ENCODE measurements at regions not wholly inside any gene's neighbourhood (a gene's known extent, or its start where the extent isn't known, plus 50 kb on each side); places are given as distances from the start of the nearest gene placed in this dataset.

DNA sequence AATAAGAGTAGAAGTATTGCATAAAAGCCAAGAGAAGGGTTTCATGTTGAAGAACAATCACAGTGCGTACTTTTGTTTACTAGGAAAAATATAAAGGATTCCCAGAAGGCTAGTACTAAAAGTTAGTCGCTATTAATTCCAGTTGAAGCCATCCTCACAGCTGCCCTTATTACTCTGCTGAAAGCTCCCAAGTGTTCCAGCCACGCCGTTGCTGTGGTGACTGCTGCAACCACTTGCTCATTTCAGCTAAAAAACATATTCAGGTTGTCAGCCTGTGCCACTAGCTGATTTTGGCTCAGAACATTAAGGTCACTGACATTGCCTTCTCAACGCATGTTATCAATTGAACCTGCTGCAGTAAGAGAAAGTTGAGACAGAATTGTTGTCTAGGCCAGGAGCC is 87.1 kb upstream of the FNDC3A start:
- TF ChIP-seq ZFX (IDR thresholded peaks at IDR 0.05): no peak
- TF ChIP-seq, protein P1, sequence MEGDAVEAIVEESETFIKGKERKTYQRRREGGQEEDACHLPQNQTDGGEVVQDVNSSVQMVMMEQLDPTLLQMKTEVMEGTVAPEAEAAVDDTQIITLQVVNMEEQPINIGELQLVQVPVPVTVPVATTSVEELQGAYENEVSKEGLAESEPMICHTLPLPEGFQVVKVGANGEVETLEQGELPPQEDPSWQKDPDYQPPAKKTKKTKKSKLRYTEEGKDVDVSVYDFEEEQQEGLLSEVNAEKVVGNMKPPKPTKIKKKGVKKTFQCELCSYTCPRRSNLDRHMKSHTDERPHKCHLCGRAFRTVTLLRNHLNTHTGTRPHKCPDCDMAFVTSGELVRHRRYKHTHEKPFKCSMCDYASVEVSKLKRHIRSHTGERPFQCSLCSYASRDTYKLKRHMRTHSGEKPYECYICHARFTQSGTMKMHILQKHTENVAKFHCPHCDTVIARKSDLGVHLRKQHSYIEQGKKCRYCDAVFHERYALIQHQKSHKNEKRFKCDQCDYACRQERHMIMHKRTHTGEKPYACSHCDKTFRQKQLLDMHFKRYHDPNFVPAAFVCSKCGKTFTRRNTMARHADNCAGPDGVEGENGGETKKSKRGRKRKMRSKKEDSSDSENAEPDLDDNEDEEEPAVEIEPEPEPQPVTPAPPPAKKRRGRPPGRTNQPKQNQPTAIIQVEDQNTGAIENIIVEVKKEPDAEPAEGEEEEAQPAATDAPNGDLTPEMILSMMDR (conservative IDR thresholded peaks at IDR 0.05): no peak
- H3K27ac ChIP-seq: no peak overlapping the region

- H3K27ac ChIP-seq: no peak overlapping the region
- TF ChIP-seq ZFX (IDR thresholded peaks at IDR 0.05): no peak
- TF ChIP-seq, protein P1 (conservative IDR thresholded peaks at IDR 0.05): no peak
These were observed 85.3 kb upstream of the FNDC3A start for GRCh38 chr13:48890391-48890790.

DNA sequence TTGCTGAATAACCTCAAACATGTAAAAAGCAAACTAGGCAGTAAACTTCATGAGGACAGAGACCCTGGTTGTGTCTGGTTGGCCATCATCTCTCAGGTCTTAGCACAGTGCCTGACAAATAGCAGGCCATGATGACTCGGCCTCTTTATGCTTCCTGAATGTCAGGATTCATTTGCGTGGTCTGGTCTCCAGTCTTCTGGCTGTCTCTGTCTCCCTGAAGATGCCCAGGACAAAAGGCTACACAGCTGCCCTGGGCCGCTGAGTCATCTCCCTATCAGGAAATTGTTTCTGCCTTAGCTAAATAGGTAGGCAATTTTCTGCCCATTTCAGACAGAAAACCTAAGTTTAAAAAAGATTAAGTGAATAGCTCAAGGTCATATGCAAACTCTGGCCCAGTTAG is 84.1 kb upstream of the FNDC3A start:
- TF ChIP-seq, protein P1 (conservative IDR thresholded peaks at IDR 0.05): no peak
- no peak for TF ChIP-seq ZFX (IDR thresholded peaks at IDR 0.05)
- H3K27ac ChIP-seq: no peak overlapping the region

DNA sequence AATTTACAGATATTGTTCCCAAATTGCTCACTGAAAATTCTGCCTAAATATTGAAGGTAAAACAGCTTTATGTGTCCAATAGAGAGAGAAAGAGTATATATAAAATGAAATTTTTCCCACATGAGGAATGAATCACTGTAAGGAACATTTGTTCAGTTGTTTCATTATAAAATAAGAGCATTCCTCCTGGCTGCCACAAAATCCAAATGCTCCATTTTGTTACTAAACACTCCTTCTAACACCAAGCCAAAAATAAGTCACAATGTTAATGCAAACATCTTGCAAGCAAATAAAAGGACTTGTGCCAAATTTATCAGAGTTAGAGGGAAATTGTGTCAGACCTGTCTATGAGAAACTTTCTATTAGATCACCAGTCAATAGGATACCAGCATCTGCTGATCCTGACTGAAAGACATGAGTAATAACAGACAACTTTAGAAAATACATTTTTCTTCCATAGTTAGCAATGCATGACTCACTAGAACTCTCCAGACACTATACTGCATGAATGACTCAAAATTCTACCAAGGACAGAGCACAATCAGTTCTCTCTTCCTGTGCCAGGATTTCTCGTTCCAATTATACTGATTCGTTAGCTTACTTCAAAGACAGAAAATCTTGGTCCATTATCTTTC is 83.5 kb upstream of the FNDC3A start:
- no peak for TF ChIP-seq ZFX (IDR thresholded peaks at IDR 0.05)
- TF ChIP-seq, protein P1 (conservative IDR thresholded peaks at IDR 0.05): no peak
- no peak overlapping the region for H3K27ac ChIP-seq

GRCh38 chr13:48892688-48893075 is 83.0 kb upstream of the FNDC3A start:
- no peak overlapping the region for H3K27ac ChIP-seq
- no peak for TF ChIP-seq ZFX (IDR thresholded peaks at IDR 0.05)
- TF ChIP-seq, protein P1 (conservative IDR thresholded peaks at IDR 0.05): no peak

DNA sequence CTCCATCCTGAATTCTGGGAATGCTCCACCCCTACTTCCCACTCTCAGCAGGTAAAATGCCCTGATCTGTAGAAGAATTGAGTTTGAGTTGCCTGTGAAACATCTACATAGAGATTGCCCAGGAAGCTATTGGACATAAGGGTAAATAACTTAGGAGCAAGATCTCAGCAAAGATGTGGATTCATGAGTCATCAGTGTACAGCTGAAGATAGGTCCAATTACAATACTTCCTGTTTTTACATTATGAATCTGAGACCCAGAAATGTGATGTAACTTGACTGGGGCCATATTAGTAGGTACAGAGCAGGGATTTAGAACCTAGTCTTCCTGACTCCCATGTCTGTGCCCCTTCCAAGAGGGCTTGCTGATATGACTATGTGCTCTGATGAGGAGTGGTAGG is 79.4 kb upstream of the FNDC3A start:
- no peak for TF ChIP-seq ZFX (IDR thresholded peaks at IDR 0.05)
- TF ChIP-seq, protein P1 (conservative IDR thresholded peaks at IDR 0.05): no peak
- no peak overlapping the region for H3K27ac ChIP-seq

GRCh38 chr13:48901781-48902180 is 73.9 kb upstream of the FNDC3A start:
- no peak overlapping the region for H3K27ac ChIP-seq
- no peak for TF ChIP-seq ZFX (IDR thresholded peaks at IDR 0.05)
- TF ChIP-seq, protein P1 (conservative IDR thresholded peaks at IDR 0.05): no peak
